Activated CD8-positive, alpha-beta memory T cell treated with anti-CD3 and anti-CD28 coated beads, Interleukin-2, amount 50 U/mL, for 4 hours (primary cell): ENCODE measurements at regions not wholly inside any gene's neighbourhood (a gene's known extent, or its start where the extent isn't known, plus 50 kb on each side); places are given as distances from the start of the nearest gene placed in this dataset.

ENCODE experiments used
- DNase-seq: peaks from one replicate; pipeline ENCODE4 v3.0.0-alpha.2; 2020

DNA sequence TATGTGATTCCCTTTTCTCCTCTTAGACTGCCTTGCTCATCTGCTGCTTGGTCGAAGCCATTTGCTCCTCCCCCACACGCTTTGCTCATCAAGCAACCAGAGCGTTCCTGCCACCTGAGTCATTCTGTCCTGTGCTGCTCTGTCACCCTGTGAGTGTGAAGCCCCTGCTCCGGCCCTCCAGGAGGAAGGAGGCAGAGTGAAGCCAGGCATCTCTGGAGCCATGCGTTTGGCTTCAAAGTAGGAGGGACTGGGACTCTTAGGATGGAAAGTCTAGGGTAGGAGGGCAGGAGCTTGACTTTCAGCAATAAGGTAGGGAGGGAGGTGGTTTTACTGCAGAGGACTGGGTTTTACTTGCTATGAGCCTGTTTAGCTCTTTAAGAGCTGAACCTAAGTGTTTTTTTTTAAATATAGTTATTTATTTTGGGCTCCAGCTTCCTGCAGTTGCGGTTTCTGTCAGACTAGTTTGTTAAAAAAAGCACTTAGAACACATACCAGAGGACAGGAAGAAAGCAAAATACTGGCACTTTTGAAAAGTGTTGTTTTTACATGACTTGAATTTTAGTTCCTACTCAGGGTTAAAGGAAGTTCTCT, 63.6 kb downstream of the SPINK2 start:
- DNase-seq = peak; percentile 81

- DNase-seq = no peak
Measured at GRCh38 chr4:56757261-56757746, 64.2 kb downstream of the SPINK2 start.

DNA sequence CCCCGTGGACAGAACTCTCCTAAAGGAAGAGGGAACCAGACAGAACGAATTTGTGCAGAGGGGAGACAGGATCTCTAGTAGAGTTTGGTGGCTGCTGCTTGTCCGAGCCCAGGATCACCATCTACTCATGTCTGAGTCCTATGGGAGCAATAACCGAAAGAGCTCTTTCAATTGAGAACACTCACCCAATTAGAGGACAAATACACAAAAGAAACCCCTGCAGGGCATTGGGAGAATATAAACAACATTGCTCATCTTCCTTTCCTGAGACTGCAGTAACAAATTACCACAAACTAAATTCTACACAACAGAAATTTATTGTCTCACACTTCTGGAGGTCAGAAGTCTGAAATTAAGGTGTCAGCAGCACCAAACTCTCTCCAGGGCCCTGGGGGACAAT, 65.6 kb downstream of the SPINK2 start:
- no peak for DNase-seq

- DNase-seq = no peak
Measured at GRCh38 chr4:56752985-56753384, 68.5 kb downstream of the SPINK2 start.

GRCh38 chr4:56750231-56750630, 69.1 kb upstream of the HOPX start:
- no peak for DNase-seq

- no peak for DNase-seq
Measured at GRCh38 chr4:56748271-56748670, 67.2 kb upstream of the HOPX start.

GRCh38 chr4:56746639-56747038, 65.5 kb upstream of the HOPX start:
- no peak for DNase-seq

GRCh38 chr4:56745042-56745441, 63.9 kb upstream of the HOPX start:
- DNase-seq = no peak

DNA sequence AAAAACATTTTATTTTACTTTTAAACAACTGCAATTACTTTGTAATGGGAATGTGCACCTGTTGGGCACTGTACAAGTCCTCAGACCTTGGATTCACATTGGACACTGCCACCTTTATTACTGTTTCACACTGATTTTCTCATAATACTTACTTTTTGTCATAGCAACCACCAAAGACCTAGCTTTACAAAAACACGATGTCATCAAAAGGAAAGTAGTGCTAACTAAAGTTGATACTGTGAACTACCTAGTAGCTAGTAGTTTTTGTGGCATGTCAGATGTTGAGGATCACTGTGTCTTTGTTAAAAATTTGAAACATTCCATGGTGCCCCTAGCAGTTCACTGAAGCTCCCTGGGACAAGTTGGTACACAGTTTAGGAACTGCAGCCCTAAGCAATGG, 62.9 kb upstream of the HOPX start:
- no peak for DNase-seq

- no peak for DNase-seq
Measured at GRCh38 chr4:56743550-56743949, 62.5 kb upstream of the HOPX start.

DNA sequence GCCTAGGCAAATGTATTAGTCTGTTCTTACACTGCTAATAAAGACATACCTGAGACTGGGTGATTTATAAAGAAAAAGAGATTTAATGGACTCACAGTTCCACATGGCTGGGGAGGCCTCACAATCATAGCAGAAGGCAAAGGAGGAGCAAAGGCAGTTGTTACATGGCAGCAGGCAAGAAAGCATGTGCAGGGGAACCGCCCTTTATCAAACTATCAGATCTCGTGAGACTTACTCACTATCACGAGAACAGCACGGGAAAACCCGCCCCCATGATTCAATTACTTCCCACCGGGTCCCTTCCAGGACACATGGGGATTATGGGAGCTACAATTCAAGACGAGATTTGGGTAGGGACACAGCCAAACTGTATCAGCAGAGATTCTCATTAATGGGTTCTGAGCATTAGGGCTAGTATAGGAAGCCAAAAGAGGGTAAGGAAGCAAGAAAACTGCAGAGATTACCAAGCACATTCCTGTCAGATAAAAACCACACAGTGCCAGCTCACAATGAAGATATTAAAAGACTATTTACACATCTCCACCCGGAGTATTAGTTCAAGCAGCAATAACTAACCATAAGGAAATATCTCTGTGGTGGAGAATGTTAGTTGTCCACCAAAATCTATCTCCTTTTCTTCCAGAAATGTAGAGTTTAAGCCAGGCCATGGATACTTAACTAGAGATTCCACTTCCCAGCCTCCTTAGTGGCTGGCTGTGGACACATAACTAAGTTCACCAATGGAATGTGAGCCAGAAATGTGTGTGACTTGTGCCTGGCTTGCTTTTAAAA, 61.2 kb upstream of the HOPX start:
- DNase-seq = no peak

- no peak for DNase-seq
Measured at GRCh38 chr4:56741595-56741994, 60.5 kb upstream of the HOPX start.

GRCh38 chr4:56739066-56739777, 58.1 kb upstream of the HOPX start:
- no peak for DNase-seq

DNA sequence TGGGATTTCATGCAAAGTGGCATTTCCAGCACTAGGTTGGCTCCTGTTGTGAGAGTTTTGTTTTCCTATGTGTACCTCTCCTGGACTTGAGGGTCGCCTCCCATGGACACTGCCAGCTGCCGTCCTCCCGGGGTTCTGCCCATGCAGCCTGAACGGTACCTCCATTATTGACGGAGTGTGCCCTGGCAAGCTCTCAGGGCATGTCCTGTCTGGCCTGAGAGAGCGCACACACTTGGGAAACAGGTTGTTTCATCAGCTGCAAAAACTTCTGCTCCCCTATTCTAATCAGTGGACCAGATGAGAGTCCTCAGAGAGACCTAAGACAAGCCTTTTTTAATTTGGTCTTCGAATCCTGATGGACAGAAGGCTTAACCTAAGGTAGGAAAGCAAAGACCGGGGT, 56.6 kb upstream of the HOPX start:
- no peak for DNase-seq

DNA sequence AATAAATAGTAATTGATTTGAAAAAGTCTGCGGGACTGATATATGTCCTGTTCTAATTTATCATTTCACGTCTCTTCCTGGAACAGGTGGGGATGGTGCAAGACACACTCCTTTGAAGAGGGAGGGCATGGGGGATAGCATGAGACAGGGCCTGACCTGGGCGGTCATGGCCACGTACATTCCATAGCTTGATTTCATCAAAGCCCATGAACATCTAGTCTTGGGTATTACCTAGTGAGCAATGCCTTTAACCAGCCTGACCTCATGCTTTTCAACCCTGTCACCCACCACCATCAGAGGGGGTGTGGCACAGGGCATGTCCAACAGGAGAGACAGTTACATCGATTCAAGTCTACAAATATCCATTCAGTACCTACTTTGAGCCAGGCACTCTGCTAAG, 52.3 kb upstream of the HOPX start:
- DNase-seq = no peak

- no peak for DNase-seq
Measured at GRCh38 chr4:56732301-56732700, 51.2 kb upstream of the HOPX start.

DNA sequence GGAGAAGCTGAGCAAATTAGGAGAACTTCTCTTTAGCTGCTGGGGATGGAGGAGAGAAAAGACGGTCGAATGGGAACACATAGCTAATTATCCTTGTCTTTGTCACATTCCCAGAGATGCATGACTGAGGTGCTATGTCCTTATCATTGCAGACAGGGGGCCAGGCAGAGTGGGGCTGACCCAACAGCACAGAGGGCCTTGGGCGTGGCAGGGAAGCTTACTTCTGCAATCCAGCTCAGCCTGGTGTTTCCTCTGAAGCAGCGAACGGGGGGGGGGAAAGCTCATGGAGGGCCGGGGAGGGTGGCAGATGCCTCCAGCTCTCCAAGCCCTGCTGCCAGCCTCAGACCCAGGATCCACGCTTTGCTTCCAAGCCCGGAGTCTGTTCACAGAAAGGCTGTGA, 50.8 kb upstream of the HOPX start:
- DNase-seq = no peak
